Esophagus muscularis mucosa (tissue), 3 donors: ENCODE measurements at regions not wholly inside any gene's neighbourhood (a gene's known extent, or its start where the extent isn't known, plus 50 kb on each side); places are given as distances from the start of the nearest gene placed in this dataset.

Experiments used
- CTCF ChIP-seq, 3 experiments: fragments of 200-600 bp in 2 of 3; fragments of 450-650 bp in 1 of 3; sonication (generic) in 2 of 3; IDR thresholded peaks; one replicate each; pipeline ENCODE4 v1.5.1; 2017 to 2019; ENCODE audit warnings: antibody characterized with exemption in 3 of 3, mild to moderate bottlenecking in 2 of 3, moderate library complexity in 1 of 3
- EP300 ChIP-seq: sonication (generic); formaldehyde crosslinking; IDR thresholded peaks from one replicate; pipeline ENCODE4 v1.6.1; 2017; ENCODE audit warnings: antibody characterized with exemption

- TF ChIP-seq EP300, result no peak
- no peak for TF ChIP-seq CTCF (IDR thresholded peaks at IDR 0.05)
Measured at GRCh38 chr6:139977887-139978332, 603.5 kb upstream of the CITED2 start.
